SK-N-SH (cell line): ENCODE measurements at regions not wholly inside any gene's neighbourhood (a gene's known extent, or its start where the extent isn't known, plus 50 kb on each side); places are given as distances from the start of the nearest gene placed in this dataset.

Experiments
- CTCF ChIA-PET: fragments of 300-600, 350-600 bp; formaldehyde crosslinking; extraction: SDS; loops from one replicate; lab custom pipeline; 2021; lab: Yijun Ruan, JAX
- POLR2A ChIA-PET: fragments of 350-600 bp; sonication (Branson Sonifier 250); formaldehyde crosslinking; extraction: SDS; loops from one replicate; lab custom pipeline; 2020; ENCODE audit warnings: antibody characterized with exemption, inconsistent platforms; lab: Yijun Ruan, JAX
- DNase-seq: peaks from one replicate; pipeline ENCODE4 v3.0.0; 2012
- H2AFZ ChIP-seq: fragments of 200-600 bp; sonication (generic); 2 replicates; pipeline ENCODE4 v1.8.1; 2016; ENCODE audit warnings: antibody characterized with exemption, mild to moderate bottlenecking, low read depth
- H3F3A ChIP-seq: fragments of 200-600 bp; sonication (generic); replicated peaks from 2 replicates; pipeline ENCODE3; 2016; ENCODE audit warnings: antibody characterized with exemption, mild to moderate bottlenecking; ENCODE audit not compliant: insufficient read depth
- H3K27ac ChIP-seq, 2 experiments: fragments of 200-500 bp in 1 of 2; fragments of 200-600 bp in 1 of 2; sonication (Bioruptor generic) in 1 of 2; sonication (generic), shearing (Covaris generic) in 1 of 2; 2 replicates each; pipeline versions ENCODE4 v1.5.1 to v1.6.1; 2014 to 2016; ENCODE audit warnings: low read depth in 2 of 2, inconsistent platforms in 1 of 2, low read length in 1 of 2, mild to moderate bottlenecking in 1 of 2, mixed read lengths in 1 of 2
- H3K27me3 ChIP-seq: fragments of 200-600 bp; sonication (generic), shearing (Covaris generic); 2 replicates; pipeline ENCODE4 v1.6.1; 2016; ENCODE audit warnings: mixed run types; ENCODE audit not compliant: insufficient read depth
- H3K36me3 ChIP-seq, 2 experiments: fragments of 200-500 bp in 1 of 2; fragments of 200-600 bp in 1 of 2; sonication (Bioruptor generic) in 1 of 2; sonication (generic) in 1 of 2; replicated peaks in 1 of 2; 2 replicates each; pipeline versions ENCODE3 to v1.5.1; 2014 to 2016; ENCODE audit warnings: low read length in 1 of 2, mild to moderate bottlenecking in 1 of 2; ENCODE audit not compliant: insufficient read depth in 2 of 2, control insufficient read depth in 1 of 2
- H3K4me1 ChIP-seq, 2 experiments: fragments of 200-500 bp in 1 of 2; fragments of 200-600 bp in 1 of 2; sonication (Bioruptor generic) in 1 of 2; sonication (generic), shearing (Covaris generic) in 1 of 2; 2 replicates each; pipeline versions ENCODE4 v1.5.1 to v1.6.1; 2014 to 2016; ENCODE audit warnings: low read depth in 1 of 2, low read length in 1 of 2, mixed run types in 1 of 2; ENCODE audit not compliant: insufficient read depth in 2 of 2, control insufficient read depth in 1 of 2
- H3K4me2 ChIP-seq: fragments of 200-600 bp; sonication (generic), shearing (Covaris generic); 2 replicates; pipeline ENCODE4 v1.6.1; 2017; ENCODE audit warnings: mixed run types
- H3K4me3 ChIP-seq, 2 experiments: fragments of 200-500 bp in 1 of 2; fragments of 200-600 bp in 1 of 2; sonication (Bioruptor generic) in 1 of 2; sonication (generic), shearing (Covaris generic) in 1 of 2; 2 replicates each; pipeline versions ENCODE4 v1.5.1 to v1.8.1; 2014 to 2016; ENCODE audit warnings: low read depth in 2 of 2, inconsistent platforms in 1 of 2, low read length in 1 of 2, mild to moderate bottlenecking in 1 of 2, mixed read lengths in 1 of 2, moderate library complexity in 1 of 2
- H3K79me2 ChIP-seq: fragments of 200-600 bp; sonication (generic); 2 replicates; pipeline ENCODE4 v1.8.1; 2017; ENCODE audit warnings: mild to moderate bottlenecking; ENCODE audit not compliant: insufficient read depth
- H3K9ac ChIP-seq: fragments of 200-600 bp; sonication (generic); 2 replicates; pipeline ENCODE4 v1.6.1; 2017; ENCODE audit warnings: mixed run types
- H3K9me2 ChIP-seq: fragments of 200-600 bp; sonication (generic); 2 replicates; pipeline ENCODE4 v1.6.1; 2017; ENCODE audit warnings: mixed run types
- H3K9me3 ChIP-seq: fragments of 200-600 bp; sonication (generic); 2 replicates; pipeline ENCODE4 v1.6.1; 2017; ENCODE audit warnings: mixed run types, mild to moderate bottlenecking, moderate library complexity
- H4K20me1 ChIP-seq: fragments of 200-600 bp; sonication (generic); 2 replicates; pipeline ENCODE4 v1.6.1; 2017; ENCODE audit warnings: mild to moderate bottlenecking, mixed run types; ENCODE audit not compliant: insufficient read depth
- FOSL2 ChIP-seq: IDR thresholded peaks from 2 replicates; pipeline ENCODE4 v1.4.0; 2012; ENCODE audit warnings: low read depth, mild to moderate bottlenecking, moderate library complexity, borderline replicate concordance
- GATA2 ChIP-seq: sonication (generic); formaldehyde crosslinking; IDR thresholded peaks from 2 replicates; pipeline ENCODE4 v1.5.0; 2020; ENCODE audit warnings: mild to moderate bottlenecking, missing genetic modification reagents
- MXI1 ChIP-seq: IDR thresholded peaks from 2 replicates; pipeline ENCODE4 v1.6.1; 2012; ENCODE audit warnings: mild to moderate bottlenecking, low read depth, low read length, improper control_type of control experiment
- NFIC ChIP-seq: IDR thresholded peaks from 2 replicates; pipeline ENCODE4 v1.4.0; 2012; ENCODE audit warnings: borderline replicate concordance
- NRF1 ChIP-seq: IDR thresholded peaks from 2 replicates; pipeline ENCODE4 v1.6.1; 2012; ENCODE audit warnings: low read depth, mild to moderate bottlenecking, low read length
- RAD21 ChIP-seq: IDR thresholded peaks from 2 replicates; pipeline ENCODE4 v1.6.1; 2012; ENCODE audit warnings: mild to moderate bottlenecking, low read length
- RFX5 ChIP-seq: IDR thresholded peaks from 2 replicates; pipeline ENCODE4 v1.6.1; 2012; ENCODE audit warnings: mild to moderate bottlenecking, improper control_type of control experiment, low read length
- RXRA ChIP-seq: IDR thresholded peaks from 2 replicates; pipeline ENCODE4 v1.4.0; 2012; ENCODE audit warnings: low read depth, mild to moderate bottlenecking, borderline replicate concordance
- TEAD4 ChIP-seq: IDR thresholded peaks from 2 replicates; pipeline ENCODE4 v1.4.0; 2012; ENCODE audit warnings: mild to moderate bottlenecking, borderline replicate concordance; ENCODE audit not compliant: insufficient read depth
- WGBS: methylation state at CpG from one replicate; pipeline ENCODE4 v1.1.6; 2017; ENCODE audit warnings: low lambda C conversion rate; 5-methylcytosine and 5-hydroxymethylcytosine counted together
- TF ChIP-seq, protein P1 (sequence below): IDR thresholded peaks from 2 replicates; pipeline ENCODE4 v1.4.0; 2012; ENCODE audit warnings: low read depth, borderline replicate concordance
- TF ChIP-seq, protein P2 (sequence below): IDR thresholded peaks from 2 replicates; pipeline ENCODE4; 2012

GRCh38 chr10:36469585-36469984 is 655.8 kb upstream of the ANKRD30A start:
- Histone ChIP-seq H3K27me3 (no peaks in the 10 kb centered on the region), H3K4me1 (no peaks in the 10 kb centered on the region), H3K79me2 (no peaks in the 10 kb centered on the region), H3K4me2 (no peak overlapping the region), H3K27ac (no peak overlapping the region), H3K9ac (no peak overlapping the region), H3K9me3 (no peaks in the 10 kb centered on the region), H2AFZ (peak overlapping the region; percentile 61; the same call in 1 of the 2 replicates), H3F3A (no peaks in the 10 kb centered on the region), H3K4me3 (no peak overlapping the region), H4K20me1 (no peaks in the 10 kb centered on the region), H3K9me2 (no peaks in the 10 kb centered on the region), H3K36me3 (no peaks in the 10 kb centered on the region)
- ChIA-PET CTCF (no interaction called here), POLR2A (no interaction called here)
- no peak for DNase-seq
- TF ChIP-seq, protein P1, sequence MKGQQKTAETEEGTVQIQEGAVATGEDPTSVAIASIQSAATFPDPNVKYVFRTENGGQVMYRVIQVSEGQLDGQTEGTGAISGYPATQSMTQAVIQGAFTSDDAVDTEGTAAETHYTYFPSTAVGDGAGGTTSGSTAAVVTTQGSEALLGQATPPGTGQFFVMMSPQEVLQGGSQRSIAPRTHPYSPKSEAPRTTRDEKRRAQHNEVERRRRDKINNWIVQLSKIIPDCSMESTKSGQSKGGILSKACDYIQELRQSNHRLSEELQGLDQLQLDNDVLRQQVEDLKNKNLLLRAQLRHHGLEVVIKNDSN = no peak
- no peak for TF ChIP-seq RFX5
- WGBS = 84% methylated on average over 2 of the region's 2 CpGs

- Histone ChIP-seq H3F3A (no peaks in the 10 kb centered on the region), H3K4me2 (no peak overlapping the region), H3K27ac (no peak overlapping the region), H4K20me1 (no peaks in the 10 kb centered on the region), H3K27me3 (no peaks in the 10 kb centered on the region), H3K9me3 (no peaks in the 10 kb centered on the region), H3K9ac (no peak overlapping the region), H3K9me2 (no peaks in the 10 kb centered on the region)
- no peak for DNase-seq
- TF ChIP-seq FOSL2 (no peak), RAD21 (no peak), NFIC (no peak), GATA2 (CRISPR knock-in tag) (no peak), RFX5 (no peak), RXRA (no peak)
- TF ChIP-seq, protein P2, sequence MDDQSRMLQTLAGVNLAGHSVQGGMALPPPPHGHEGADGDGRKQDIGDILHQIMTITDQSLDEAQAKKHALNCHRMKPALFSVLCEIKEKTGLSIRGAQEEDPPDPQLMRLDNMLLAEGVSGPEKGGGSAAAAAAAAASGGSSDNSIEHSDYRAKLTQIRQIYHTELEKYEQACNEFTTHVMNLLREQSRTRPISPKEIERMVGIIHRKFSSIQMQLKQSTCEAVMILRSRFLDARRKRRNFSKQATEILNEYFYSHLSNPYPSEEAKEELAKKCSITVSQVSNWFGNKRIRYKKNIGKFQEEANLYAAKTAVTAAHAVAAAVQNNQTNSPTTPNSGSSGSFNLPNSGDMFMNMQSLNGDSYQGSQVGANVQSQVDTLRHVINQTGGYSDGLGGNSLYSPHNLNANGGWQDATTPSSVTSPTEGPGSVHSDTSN = no peak
- TF ChIP-seq, all 33 proteins: peak for 0
- Histone ChIP-seq H2AFZ (no peak overlapping the region), H3K4me1 (no peaks in the 10 kb centered on the region), H3K36me3 (no peaks in the 10 kb centered on the region), H3K4me3 (no peak overlapping the region), H3K79me2 (no peaks in the 10 kb centered on the region)
- ChIA-PET CTCF (no interaction called here), POLR2A (no interaction called here)
- WGBS = 87% methylated on average over 3 of the region's 3 CpGs
Measured at GRCh38 chr10:36468620-36469019, 656.8 kb upstream of the ANKRD30A start.

GRCh38 chr10:36465604-36466379 is 659.6 kb upstream of the ANKRD30A start:
- TF ChIP-seq TEAD4 (no peak), MXI1 (no peak), NRF1 (no peak)
- TF ChIP-seq, all 33 proteins: peak for 0
- Histone ChIP-seq H3K9ac (no peak overlapping the region), H3K4me3 (no peak overlapping the region), H3K79me2 (no peaks in the 10 kb centered on the region), H4K20me1 (no peaks in the 10 kb centered on the region), H2AFZ (no peak overlapping the region), H3K36me3 (no peaks in the 10 kb centered on the region), H3K4me2 (no peak overlapping the region), H3K4me1 (no peaks in the 10 kb centered on the region), H3F3A (no peaks in the 10 kb centered on the region), H3K9me3 (no peaks in the 10 kb centered on the region), H3K9me2 (no peaks in the 10 kb centered on the region), H3K27me3 (no peaks in the 10 kb centered on the region), H3K27ac (no peak overlapping the region)
- POLR2A ChIA-PET = no interaction called here
- DNase-seq = no peak
- 70% methylated on average over 3 of the region's 3 CpGs for WGBS
- CTCF ChIA-PET = no interaction called here
